CD14-positive monocyte (primary cell): ENCODE measurements at regions not wholly inside any gene's neighbourhood (a gene's known extent, or its start where the extent isn't known, plus 50 kb on each side); places are given as distances from the start of the nearest gene placed in this dataset.

ENCODE experiments used
- DNase-seq, 3 donors: peaks; one replicate each; pipeline ENCODE4 v3.0.0-alpha.2; 2011 to 2022
- H2AFZ ChIP-seq: 2 replicates; pipeline ENCODE4 v1.6.0; 2012; ENCODE audit warnings: mild to moderate bottlenecking, low read depth, low read length, inconsistent platforms; ENCODE audit not compliant: insufficient read depth, poor library complexity, severe bottlenecking
- H3K27ac ChIP-seq, 2 donors: 1 replicate in 1 of 2; 2 replicates in 1 of 2; pipeline ENCODE4 v1.5.1; 2012 to 2013; ENCODE audit warnings: low read length in 2 of 2, control low read depth in 1 of 2, inconsistent platforms in 1 of 2, low read depth in 1 of 2, mild to moderate bottlenecking in 1 of 2
- H3K27me3 ChIP-seq, 2 donors: one replicate each; pipeline versions ENCODE4 v1.6.0 to v1.6.1; 2011 to 2013; ENCODE audit warnings: low read length in 2 of 2; ENCODE audit not compliant: control insufficient read depth in 2 of 2, insufficient read depth in 2 of 2
- H3K36me3 ChIP-seq, 2 donors: replicated peaks in 1 of 2; 1 replicate in 1 of 2; 2 replicates in 1 of 2; pipeline versions ENCODE4 v1.5.1 to v1.6.1; 2012 to 2013; ENCODE audit warnings: low read length in 2 of 2, control low read depth in 1 of 2, inconsistent platforms in 1 of 2, mild to moderate bottlenecking in 1 of 2; ENCODE audit not compliant: insufficient read depth in 2 of 2, control insufficient read depth in 1 of 2
- H3K4me1 ChIP-seq, 2 donors: 1 replicate in 1 of 2; 2 replicates in 1 of 2; pipeline versions ENCODE4 v1.5.1 to v1.6.1; 2012 to 2013; ENCODE audit warnings: low read length in 2 of 2, control low read depth in 1 of 2, inconsistent platforms in 1 of 2, mild to moderate bottlenecking in 1 of 2, moderate library complexity in 1 of 2; ENCODE audit not compliant: insufficient read depth in 2 of 2, control insufficient read depth in 1 of 2
- H3K4me2 ChIP-seq: replicated peaks from 2 replicates; pipeline ENCODE3; 2012; ENCODE audit warnings: low read length, moderate library complexity, mild to moderate bottlenecking; ENCODE audit not compliant: poor library complexity, severe bottlenecking; ENCODE audit errors: extremely low read depth
- H3K4me3 ChIP-seq, 3 experiments: fragments of 200-600 bp in 1 of 3; sonication (generic) in 1 of 3; replicated peaks in 1 of 3; 1 replicate in 2 of 3; 2 replicates in 1 of 3; pipeline ENCODE4 v1.5.1; 2011 to 2013; ENCODE audit warnings: low read length in 3 of 3, mild to moderate bottlenecking in 3 of 3, control low read depth in 2 of 3, low read depth in 2 of 3, inconsistent platforms in 1 of 3, moderate library complexity in 1 of 3
- H3K79me2 ChIP-seq: 2 replicates; pipeline ENCODE4 v1.6.0; 2012; ENCODE audit warnings: mild to moderate bottlenecking, control low read depth, inconsistent platforms, low read length, moderate library complexity; ENCODE audit not compliant: insufficient read depth
- H3K9ac ChIP-seq: 2 replicates; pipeline ENCODE4 v1.6.0; 2017; ENCODE audit warnings: low read length, mild to moderate bottlenecking; ENCODE audit not compliant: insufficient read depth, poor library complexity, severe bottlenecking
- H3K9me3 ChIP-seq, 2 donors: replicated peaks in 1 of 2; 1 replicate in 1 of 2; 2 replicates in 1 of 2; pipeline versions ENCODE4 v1.5.1 to v1.6.1; 2012 to 2013; ENCODE audit warnings: low read length in 2 of 2, control low read depth in 1 of 2; ENCODE audit not compliant: control insufficient read depth in 1 of 2, insufficient read depth in 1 of 2
- H4K20me1 ChIP-seq: 2 replicates; pipeline ENCODE4 v1.6.0; 2012; ENCODE audit warnings: mild to moderate bottlenecking, low read length, control low read depth, moderate library complexity; ENCODE audit not compliant: insufficient read depth
- H3K27ac Mint-ChIP-seq, 7 donors: one replicate each; pipeline ENCODE4 v1.8.0; 2020; ENCODE audit warnings: mild to moderate bottlenecking in 7 of 7, mixed read lengths in 7 of 7, moderate library complexity in 6 of 7, inconsistent platforms in 2 of 7
- H3K27me3 Mint-ChIP-seq, 3 donors: one replicate each; pipeline ENCODE4 v1.8.0; 2021 to 2022; ENCODE audit warnings: low read depth in 3 of 3, mild to moderate bottlenecking in 3 of 3, mixed read lengths in 3 of 3, moderate library complexity in 3 of 3, inconsistent platforms in 1 of 3
- H3K36me3 Mint-ChIP-seq, 2 donors: one replicate each; pipeline ENCODE4 v1.8.0; 2020; ENCODE audit warnings: mixed read lengths in 2 of 2, inconsistent platforms in 1 of 2, mild to moderate bottlenecking in 1 of 2
- H3K4me1 Mint-ChIP-seq: one replicate; pipeline ENCODE4 v1.8.0; 2020; ENCODE audit warnings: mild to moderate bottlenecking, mixed read lengths
- H3K4me3 Mint-ChIP-seq, 2 donors: one replicate each; pipeline ENCODE4 v1.8.0; 2020; ENCODE audit warnings: mild to moderate bottlenecking in 2 of 2, mixed read lengths in 2 of 2, moderate library complexity in 1 of 2
- H3K9me3 Mint-ChIP-seq, 7 donors: one replicate each; pipeline ENCODE4 v1.8.0; 2020 to 2022; ENCODE audit warnings: mixed read lengths in 7 of 7, mild to moderate bottlenecking in 6 of 7, moderate library complexity in 6 of 7, inconsistent platforms in 2 of 7
- WGBS: methylation state at CpG from one replicate; pipeline ENCODE4 v1.1.5; 2013; ENCODE audit warnings: missing lambda C conversion rate; ENCODE audit not compliant: insufficient coverage; 5-methylcytosine and 5-hydroxymethylcytosine counted together
- intact Hi-C, 2 donors: fragments of 100-400 bp; cut with micrococcal nuclease; formaldehyde crosslinking; loops; one replicate each; pipeline versions ENCODE4 v1.15.0 to v1.15.1; 2023
- TF ChIP-seq, protein P1 (sequence below): fragments of 200-600 bp; IDR thresholded peaks from one replicate; pipeline ENCODE4 v1.8.0; 2022; ENCODE audit warnings: antibody characterized with exemption, mild to moderate bottlenecking

- H3K4me3 ChIP-seq: no peak overlapping the region
- Mint-ChIP-seq H3K9me3 (peaks cover 6 to 16% (median 9%) of the 10 kb centered on the region in 7 donors), H3K36me3 (no peaks in the 10 kb centered on the region), H3K27me3 (peaks cover 0 to 4% (median 4%) of the 10 kb centered on the region in 3 donors), H3K4me1 (no peaks in the 10 kb centered on the region), H3K27ac (no peak overlapping the region), H3K4me3 (no peak overlapping the region)
- no peak overlapping the region for H2AFZ ChIP-seq
- no peak for DNase-seq
- TF ChIP-seq, protein P1, sequence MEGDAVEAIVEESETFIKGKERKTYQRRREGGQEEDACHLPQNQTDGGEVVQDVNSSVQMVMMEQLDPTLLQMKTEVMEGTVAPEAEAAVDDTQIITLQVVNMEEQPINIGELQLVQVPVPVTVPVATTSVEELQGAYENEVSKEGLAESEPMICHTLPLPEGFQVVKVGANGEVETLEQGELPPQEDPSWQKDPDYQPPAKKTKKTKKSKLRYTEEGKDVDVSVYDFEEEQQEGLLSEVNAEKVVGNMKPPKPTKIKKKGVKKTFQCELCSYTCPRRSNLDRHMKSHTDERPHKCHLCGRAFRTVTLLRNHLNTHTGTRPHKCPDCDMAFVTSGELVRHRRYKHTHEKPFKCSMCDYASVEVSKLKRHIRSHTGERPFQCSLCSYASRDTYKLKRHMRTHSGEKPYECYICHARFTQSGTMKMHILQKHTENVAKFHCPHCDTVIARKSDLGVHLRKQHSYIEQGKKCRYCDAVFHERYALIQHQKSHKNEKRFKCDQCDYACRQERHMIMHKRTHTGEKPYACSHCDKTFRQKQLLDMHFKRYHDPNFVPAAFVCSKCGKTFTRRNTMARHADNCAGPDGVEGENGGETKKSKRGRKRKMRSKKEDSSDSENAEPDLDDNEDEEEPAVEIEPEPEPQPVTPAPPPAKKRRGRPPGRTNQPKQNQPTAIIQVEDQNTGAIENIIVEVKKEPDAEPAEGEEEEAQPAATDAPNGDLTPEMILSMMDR: no peak
- WGBS: 100% methylated on average over 3 of the region's 5 CpGs
- no peak overlapping the region for H3K27ac ChIP-seq
- no peak overlapping the region for H3K9ac ChIP-seq
- intact Hi-C loops: no loop called here
- no peaks in the 10 kb centered on the region for H4K20me1 ChIP-seq
- peaks cover 0 to 11% of the 10 kb centered on the region in 2 donors for H3K9me3 ChIP-seq
- H3K4me1 ChIP-seq: no peaks in the 10 kb centered on the region
- H3K27me3 ChIP-seq: no peaks in the 10 kb centered on the region
- H3K36me3 ChIP-seq: no peaks in the 10 kb centered on the region
- H3K79me2 ChIP-seq: no peaks in the 10 kb centered on the region
- no peak overlapping the region for H3K4me2 ChIP-seq
Observed at GRCh38 chr2:129334128-129334527, 645.3 kb upstream of the RAB6C start.

GRCh38 chr2:129334696-129335410 lies 644.6 kb upstream of the RAB6C start:
- WGBS: 93% methylated on average over 9 of the region's 13 CpGs
- Histone ChIP-seq H4K20me1 (no peaks in the 10 kb centered on the region), H3K27me3 (no peaks in the 10 kb centered on the region), H3K79me2 (no peaks in the 10 kb centered on the region), H3K36me3 (no peaks in the 10 kb centered on the region), H3K9ac (no peak overlapping the region), H3K27ac (no peak overlapping the region), H3K9me3 (peaks cover 0 to 11% of the 10 kb centered on the region in 2 donors), H2AFZ (no peak overlapping the region), H3K4me1 (no peaks in the 10 kb centered on the region), H3K4me2 (no peak overlapping the region), H3K4me3 (no peak overlapping the region)
- intact Hi-C loops: no loop called here
- H3K27me3 Mint-ChIP-seq: peaks cover 0 to 4% (median 1%) of the 10 kb centered on the region in 3 donors
- H3K36me3 Mint-ChIP-seq: no peaks in the 10 kb centered on the region
- peaks cover 5 to 12% (median 9%) of the 10 kb centered on the region in 7 donors for H3K9me3 Mint-ChIP-seq
- no peak overlapping the region for H3K4me3 Mint-ChIP-seq
- no peak for DNase-seq
- no peak overlapping the region for H3K27ac Mint-ChIP-seq
- TF ChIP-seq, protein P1: no peak
- H3K4me1 Mint-ChIP-seq: no peaks in the 10 kb centered on the region
